ENCODE measurements at regions not wholly inside any gene's neighbourhood (a gene's known extent, or its start where the extent isn't known, plus 50 kb on each side); places are given as distances from the start of the nearest gene placed in this dataset.

GRCh38 chr3:26089249-26089648 is 299.4 kb downstream of the OXSM start (continued):
- no peak for TF ChIP-seq IRF3 (IDR thresholded peaks at IDR 0.05; ENCODE audit: low read depth, low read length)
- no peak for TF ChIP-seq SMC3 (IDR thresholded peaks at IDR 0.05; ENCODE audit: low read depth, low read length)
- no peak for TF ChIP-seq ELF1 (IDR thresholded peaks at IDR 0.05)
- TF ChIP-seq YY1 (IDR thresholded peaks at IDR 0.05; ENCODE audit: low read depth), result no peak

- WGBS (ENCODE audit: low lambda C conversion rate), result 30% methylated on average over 2 of the region's 2 CpGs
- no peak for DNase-seq
- Histone ChIP-seq H3K9me2 (no peaks in the 10 kb centered on the region), H3K4me2 (no peak overlapping the region), H3F3A (replicated peaks; ENCODE audit: insufficient read depth) (no peaks in the 10 kb centered on the region), H3K36me3 (replicated peaks in 1 of 2; ENCODE audit: control insufficient read depth in 1 of 2, insufficient read depth in 2 of 2, low read length in 1 of 2) (no peaks in the 10 kb centered on the region), H3K27ac (ENCODE audit: low read depth in 2 of 2, low read length in 1 of 2) (no peak overlapping the region), H3K9ac (no peak overlapping the region), H3K79me2 (ENCODE audit: insufficient read depth) (no peaks in the 10 kb centered on the region), H3K9me3 (no peaks in the 10 kb centered on the region), H3K27me3 (ENCODE audit: insufficient read depth) (no peaks in the 10 kb centered on the region), H3K4me3 (ENCODE audit: low read depth in 2 of 2, low read length in 1 of 2) (no peak overlapping the region), H2AFZ (ENCODE audit: low read depth) (no peak overlapping the region), H4K20me1 (ENCODE audit: insufficient read depth) (no peaks in the 10 kb centered on the region), H3K4me1 (ENCODE audit: control insufficient read depth in 1 of 2, insufficient read depth in 2 of 2, low read depth in 1 of 2, low read length in 1 of 2) (no peaks in the 10 kb centered on the region)
- CTCF ChIA-PET, result interaction anchor here (1.0 kb wide), 1 partner anchor 10 kb away, joined by 3 read pairs; no protein-coding TSS in a partner anchor
- POLR2A ChIA-PET, result no interaction called here
- TF ChIP-seq YY1 (IDR thresholded peaks at IDR 0.05; ENCODE audit: low read depth) (no peak), RFX5 (IDR thresholded peaks at IDR 0.05; ENCODE audit: low read length) (no peak), MXI1 (IDR thresholded peaks at IDR 0.05; ENCODE audit: low read depth, low read length) (no peak), NRF1 (IDR thresholded peaks at IDR 0.05; ENCODE audit: low read depth, low read length) (no peak), CTCF (IDR thresholded peaks at IDR 0.05) (no peak), USF1 (IDR thresholded peaks at IDR 0.05; ENCODE audit: borderline replicate concordance, low read depth) (no peak), FOXJ3 (CRISPR knock-in tag; IDR thresholded peaks at IDR 0.05) (no peak), SIN3A (IDR thresholded peaks at IDR 0.05; ENCODE audit: borderline replicate concordance, low read depth, low read length) (no peak), GATA2 (CRISPR knock-in tag; IDR thresholded peaks at IDR 0.05) (no peak), TCF12 (IDR thresholded peaks at IDR 0.05) (no peak), FOXM1 (IDR thresholded peaks at IDR 0.05; ENCODE audit: low read depth) (no peak), RXRA (IDR thresholded peaks at IDR 0.05; ENCODE audit: borderline replicate concordance, low read depth) (no peak), NFIC (IDR thresholded peaks at IDR 0.05; ENCODE audit: borderline replicate concordance) (no peak), ZBTB33 (IDR thresholded peaks at IDR 0.05; ENCODE audit: borderline replicate concordance, low read depth) (no peak), SMC3 (IDR thresholded peaks at IDR 0.05; ENCODE audit: low read depth, low read length) (no peak), EP300 (IDR thresholded peaks at IDR 0.05; ENCODE audit: borderline replicate concordance in 1 of 2, low read depth in 1 of 2, low read length in 1 of 2) (no peak), MAX (IDR thresholded peaks at IDR 0.05; ENCODE audit: low read depth) (no peak), TEAD4 (IDR thresholded peaks at IDR 0.05; ENCODE audit: borderline replicate concordance, insufficient read depth) (no peak)
Measured at GRCh38 chr3:26090589-26090988, 300.7 kb downstream of the OXSM start.

Measured in SK-N-SH (cell line).